Esophagus muscularis mucosa (tissue), 3 donors: ENCODE measurements at regions not wholly inside any gene's neighbourhood (a gene's known extent, or its start where the extent isn't known, plus 50 kb on each side); places are given as distances from the start of the nearest gene placed in this dataset.

Experiments used
- CTCF ChIP-seq, 3 experiments: fragments of 200-600 bp in 2 of 3; fragments of 450-650 bp in 1 of 3; sonication (generic) in 2 of 3; IDR thresholded peaks; one replicate each; pipeline ENCODE4 v1.5.1; 2017 to 2019; ENCODE audit warnings: antibody characterized with exemption in 3 of 3, mild to moderate bottlenecking in 2 of 3, moderate library complexity in 1 of 3
- POLR2A ChIP-seq: fragments of 450-650 bp; IDR thresholded peaks from one replicate; pipeline ENCODE4 v1.6.1; 2017; ENCODE audit warnings: antibody characterized with exemption, moderate library complexity, mild to moderate bottlenecking, low read depth

- TF ChIP-seq CTCF (IDR thresholded peaks at IDR 0.05), result no peak
- TF ChIP-seq POLR2A, result no peak
Measured at GRCh38 chr6:27834879-27835549, 77.2 kb downstream of the OR2B2 start.
